ENCODE measurements at regions not wholly inside any gene's neighbourhood (a gene's known extent, or its start where the extent isn't known, plus 50 kb on each side); places are given as distances from the start of the nearest gene placed in this dataset.

- TF ChIP-seq POLR2A (IDR thresholded peaks at IDR 0.05; ENCODE audit: low read length) (no peak), GATA1 (IDR thresholded peaks at IDR 0.05; ENCODE audit: low read depth, low read length) (no peak)
Measured at GRCh38 chr13:39926345-39926744, 270.9 kb downstream of the COG6 start.

Data from erythroblast (primary cell).